NCI-H1694 (cell line): ENCODE measurements at regions not wholly inside any gene's neighbourhood (a gene's known extent, or its start where the extent isn't known, plus 50 kb on each side); places are given as distances from the start of the nearest gene placed in this dataset.

Experiments
- DNase-seq: peaks from one replicate; lab custom pipeline; 2025; lab: John Stamatoyannopoulos, UW

DNA sequence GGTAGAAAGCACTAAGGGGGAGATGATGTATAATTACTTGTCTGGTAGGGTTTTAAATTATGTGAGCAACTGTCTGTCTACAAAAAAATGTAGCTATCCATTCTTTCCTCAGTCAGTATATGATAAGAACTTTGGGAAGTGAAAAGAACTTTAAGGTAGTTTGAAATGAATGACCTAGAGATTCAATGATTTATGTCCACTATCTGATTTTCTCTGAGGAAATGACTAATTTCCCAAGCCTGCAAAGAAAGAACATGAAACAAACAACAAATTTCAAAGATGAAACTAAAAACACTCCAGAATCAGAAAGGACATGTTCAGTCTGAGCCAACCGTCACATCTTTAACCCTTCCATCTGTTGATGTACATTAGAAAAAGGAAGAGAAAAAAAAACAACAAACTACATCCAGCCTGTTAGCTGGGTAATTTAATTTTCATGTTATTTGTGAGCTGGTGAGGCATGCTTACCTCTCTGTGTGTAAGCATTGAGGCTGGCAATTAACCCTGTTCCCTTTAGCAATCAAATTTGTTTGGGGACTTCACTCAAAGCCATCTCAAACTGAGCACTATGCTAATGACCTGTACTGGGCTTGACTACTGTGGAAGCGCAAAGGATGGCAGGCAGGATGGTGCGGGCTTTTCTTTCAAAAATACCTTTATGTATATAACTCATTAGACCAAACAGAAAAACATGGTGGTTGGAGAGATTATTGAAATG, 220.1 kb downstream of the TUSC7 start:
- DNase-seq: no peak

DNA sequence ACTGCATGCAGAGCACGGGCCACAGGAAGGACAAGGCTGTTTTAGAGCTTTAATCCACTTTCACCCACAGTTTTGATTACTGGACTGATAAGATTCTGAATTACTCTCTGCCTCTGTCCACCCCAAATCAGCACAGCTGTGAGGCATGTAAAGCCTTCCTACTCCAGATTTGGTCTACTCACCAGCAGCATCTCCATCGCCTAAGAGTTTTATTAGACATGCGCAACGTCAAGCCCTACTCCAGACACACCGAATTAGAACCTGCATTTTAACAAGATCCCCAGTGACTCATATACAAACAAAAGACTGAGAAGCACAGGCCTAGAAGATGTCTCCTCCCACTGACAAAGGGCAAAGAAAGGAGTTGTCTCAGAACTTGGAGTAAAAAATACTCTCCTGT, 221.2 kb downstream of the TUSC7 start:
- DNase-seq: no peak

DNA sequence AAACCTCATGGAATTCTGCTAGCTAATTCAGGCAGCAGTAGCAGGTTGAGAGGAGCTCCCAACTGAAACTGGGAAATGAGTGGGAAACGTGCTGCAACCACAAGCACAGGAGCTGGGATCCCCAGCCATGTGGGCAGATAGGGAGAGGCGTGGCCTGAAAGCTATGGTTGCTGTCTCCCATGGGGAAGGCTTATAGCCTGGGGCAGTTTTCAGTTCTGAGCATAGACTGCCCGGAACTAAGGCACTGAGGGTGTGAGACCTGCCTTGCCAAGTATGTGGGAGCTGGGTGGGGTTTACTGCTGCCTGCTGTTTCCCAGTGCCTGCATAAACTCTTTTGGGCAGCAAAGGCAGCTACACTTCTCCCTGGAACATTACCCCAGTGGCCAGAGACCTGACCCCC, 229.5 kb downstream of the TUSC7 start:
- no peak for DNase-seq

DNA sequence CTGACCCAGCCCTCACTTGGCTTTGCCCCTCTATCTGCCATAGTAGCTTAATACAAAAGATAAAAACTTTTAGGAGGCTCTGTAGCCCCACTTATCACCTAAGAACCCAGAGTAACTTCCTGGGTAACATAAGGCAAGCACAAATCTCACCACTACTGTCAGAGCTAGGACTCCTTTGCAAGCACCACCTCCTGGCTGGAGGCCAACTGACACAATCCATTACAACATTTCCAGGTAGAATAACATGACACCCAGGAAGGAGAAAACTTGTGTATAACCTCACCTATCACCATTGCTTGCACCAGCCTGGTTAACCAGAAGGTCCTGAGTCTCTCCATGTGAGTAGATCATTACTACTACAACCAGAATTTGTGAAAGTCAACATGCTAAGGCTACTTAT, 230.0 kb downstream of the TUSC7 start:
- DNase-seq: no peak

DNA sequence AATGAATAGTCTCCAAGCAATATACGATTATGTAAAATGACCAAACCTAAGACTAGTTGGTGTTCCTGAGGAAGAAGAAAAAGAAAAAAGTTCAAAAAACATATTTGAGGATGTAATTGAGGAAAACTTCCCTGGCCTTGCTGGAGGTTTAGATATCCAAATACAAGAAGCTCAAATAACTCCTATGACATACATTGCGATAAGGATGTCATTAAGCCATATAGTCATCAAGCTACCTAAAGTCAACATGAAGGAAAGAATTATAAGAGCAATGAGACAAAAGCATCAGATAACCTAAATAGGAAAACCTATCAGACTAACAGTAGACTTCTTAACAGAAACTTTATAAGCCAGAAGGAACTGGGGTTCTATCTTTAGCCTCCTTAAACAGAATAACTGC, 231.1 kb downstream of the TUSC7 start:
- DNase-seq: no peak

DNA sequence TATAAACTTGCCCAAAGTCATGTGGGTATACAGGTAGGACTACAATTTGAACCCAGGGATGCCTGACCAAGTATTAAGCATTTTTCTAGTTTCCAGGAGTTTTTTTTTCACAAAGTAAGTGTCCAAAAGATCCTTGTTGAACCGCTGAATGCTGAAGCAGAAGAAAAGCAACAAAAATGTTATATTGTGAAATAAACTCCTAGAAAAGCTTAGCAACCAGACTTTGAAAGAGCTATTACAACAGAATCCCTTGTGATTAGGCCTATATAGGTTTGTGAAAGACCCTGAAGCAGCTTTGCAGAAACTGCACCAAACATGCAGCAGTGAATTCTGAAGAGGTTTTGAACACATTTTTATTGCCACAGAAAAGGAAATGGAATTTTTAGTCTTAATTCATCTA, 236.8 kb downstream of the TUSC7 start:
- no peak for DNase-seq

DNA sequence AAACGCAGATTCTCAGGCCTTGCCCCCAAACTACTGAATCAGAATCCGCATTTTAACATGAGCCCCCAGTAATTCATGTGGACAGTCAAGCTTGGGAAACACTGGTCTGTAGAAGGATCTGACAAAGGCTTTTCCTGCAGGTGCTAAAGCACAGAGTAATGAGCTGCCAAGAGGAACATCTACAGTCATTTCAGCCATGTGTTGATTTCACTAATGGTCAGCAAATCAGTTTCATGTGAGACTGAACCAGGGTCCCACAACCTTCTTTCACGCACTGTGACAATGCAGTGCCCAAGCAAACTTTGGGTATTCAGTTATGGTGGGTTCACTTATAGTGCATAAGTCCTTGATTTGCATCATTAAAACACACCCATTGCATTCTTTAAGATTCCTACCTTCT, 237.6 kb downstream of the TUSC7 start:
- no peak for DNase-seq

DNA sequence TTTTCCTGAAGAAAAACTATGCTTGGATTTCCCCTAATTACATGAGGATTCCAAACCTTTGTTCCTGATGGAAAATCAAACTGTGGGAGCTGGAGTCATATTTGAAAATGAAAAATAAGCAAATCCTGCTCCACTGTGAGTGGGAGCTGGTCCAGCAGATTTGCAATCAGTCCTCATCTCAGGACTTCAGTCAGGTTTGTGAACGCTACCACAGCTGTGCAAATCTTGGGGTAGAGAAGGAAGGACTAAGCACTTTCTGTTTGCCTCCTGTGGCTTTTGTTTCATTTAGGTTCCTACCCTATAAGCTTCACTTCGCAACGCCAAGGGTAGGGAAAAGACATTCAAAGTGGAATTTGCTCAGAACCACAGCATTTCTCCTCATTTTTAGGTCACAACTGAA, 238.2 kb downstream of the TUSC7 start:
- DNase-seq: no peak

DNA sequence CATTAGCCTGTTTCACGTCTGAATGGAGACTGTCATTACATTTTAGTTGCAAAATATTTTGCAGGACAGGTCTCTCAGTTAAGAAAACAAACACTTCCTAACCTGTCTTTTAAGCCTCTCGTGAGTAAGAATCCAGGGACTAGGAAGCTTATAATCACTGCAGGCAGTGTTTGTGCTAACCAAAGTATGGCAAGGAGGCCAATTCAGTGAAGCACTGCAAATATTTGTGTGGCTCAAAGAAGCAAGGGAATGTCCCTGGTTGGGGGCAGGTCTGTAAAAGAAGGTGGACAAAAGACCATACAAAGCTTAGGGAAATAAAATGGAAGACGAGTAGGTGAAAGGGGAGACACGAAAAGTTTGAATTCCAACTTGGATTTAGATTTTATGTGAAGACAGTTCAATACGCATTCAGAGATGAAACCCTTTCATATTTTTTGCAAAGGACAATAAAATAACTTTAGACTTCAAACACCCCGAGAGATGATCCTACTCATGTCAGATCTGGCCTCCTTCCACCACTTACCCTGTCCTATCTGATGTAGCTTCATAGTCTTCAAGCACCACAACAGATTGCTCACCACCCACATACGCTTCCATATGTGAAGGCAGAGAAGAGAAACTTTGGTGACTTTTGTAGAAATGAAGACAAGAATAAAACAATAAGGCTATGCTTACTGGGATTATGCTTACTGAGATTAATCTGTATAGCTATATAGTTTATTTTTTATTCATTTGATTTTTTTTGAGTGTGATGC, 240.9 kb downstream of the TUSC7 start:
- no peak for DNase-seq

DNA sequence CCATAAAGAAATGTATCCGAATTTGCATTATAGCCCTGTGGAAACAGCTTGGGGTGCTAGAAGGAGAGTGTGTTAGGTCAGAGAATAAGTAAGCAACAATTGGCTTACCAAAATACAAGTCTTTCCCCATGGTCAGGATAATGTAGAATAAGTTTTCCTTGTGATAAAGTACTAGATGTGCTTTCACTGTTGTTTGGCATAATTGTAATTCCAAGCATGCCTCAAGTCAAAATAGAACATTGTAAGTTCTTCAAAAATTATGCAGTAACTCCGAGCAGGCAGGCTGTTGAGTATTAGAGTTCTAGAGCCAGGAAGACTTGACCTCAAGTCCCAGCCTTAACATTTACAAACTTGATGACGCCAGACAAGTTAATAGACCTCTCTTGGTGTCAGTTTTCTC, 242.0 kb downstream of the TUSC7 start:
- no peak for DNase-seq

DNA sequence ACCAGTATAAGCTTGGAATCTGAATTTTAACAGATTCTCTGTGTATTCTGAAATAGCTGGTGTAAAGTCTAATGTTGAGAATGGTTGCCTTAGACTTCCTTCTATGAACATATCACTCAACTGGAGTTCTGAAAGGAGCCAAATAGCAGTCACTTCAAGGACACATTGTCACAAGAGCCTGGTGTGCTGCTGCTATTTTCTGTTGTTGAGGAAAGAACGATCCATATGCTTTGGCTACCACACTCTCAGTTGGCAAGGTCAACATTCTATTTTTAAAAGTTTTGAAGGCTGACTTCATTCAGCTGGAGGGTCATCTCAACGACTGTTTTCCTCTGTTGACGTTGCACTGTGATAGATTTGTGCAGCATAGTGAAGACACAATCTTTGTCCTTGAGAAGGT, 248.7 kb downstream of the TUSC7 start:
- no peak for DNase-seq

DNA sequence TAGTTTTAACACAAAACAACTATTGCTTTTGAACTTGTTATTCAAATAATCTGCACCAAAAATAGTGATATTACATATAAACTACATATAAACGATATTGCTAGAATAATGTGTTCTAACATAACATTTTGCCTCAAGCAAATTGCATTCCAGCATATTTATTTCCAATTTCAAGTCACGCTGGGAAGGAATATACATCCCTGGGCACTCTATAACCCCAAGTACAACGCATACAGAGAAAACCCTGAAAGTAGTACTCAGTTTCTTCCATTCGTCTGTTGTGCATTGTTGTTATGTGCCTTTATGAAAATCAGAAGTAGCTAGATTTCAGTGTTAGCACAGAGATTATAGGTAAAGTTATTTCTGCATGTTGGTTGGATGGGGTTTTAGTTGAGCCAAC, 251.5 kb downstream of the TUSC7 start:
- no peak for DNase-seq

DNA sequence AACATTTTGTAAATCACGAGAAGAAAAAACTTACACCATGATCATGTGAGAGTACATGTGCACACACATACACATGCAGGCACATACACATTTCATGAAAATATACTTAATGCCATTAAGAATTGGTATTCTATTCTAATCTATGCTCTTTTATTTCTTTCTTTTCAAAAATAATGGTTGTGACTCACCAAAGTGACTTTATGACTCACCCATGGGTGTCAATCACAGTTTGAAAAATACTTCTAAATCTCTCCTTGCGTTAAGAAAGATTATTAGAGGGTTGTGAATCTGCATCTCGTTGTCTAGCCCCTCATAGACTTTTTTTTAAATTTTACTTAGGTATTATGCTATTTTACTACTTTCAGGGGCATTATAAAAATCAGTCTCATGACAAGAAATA, 254.2 kb downstream of the TUSC7 start:
- DNase-seq: no peak

DNA sequence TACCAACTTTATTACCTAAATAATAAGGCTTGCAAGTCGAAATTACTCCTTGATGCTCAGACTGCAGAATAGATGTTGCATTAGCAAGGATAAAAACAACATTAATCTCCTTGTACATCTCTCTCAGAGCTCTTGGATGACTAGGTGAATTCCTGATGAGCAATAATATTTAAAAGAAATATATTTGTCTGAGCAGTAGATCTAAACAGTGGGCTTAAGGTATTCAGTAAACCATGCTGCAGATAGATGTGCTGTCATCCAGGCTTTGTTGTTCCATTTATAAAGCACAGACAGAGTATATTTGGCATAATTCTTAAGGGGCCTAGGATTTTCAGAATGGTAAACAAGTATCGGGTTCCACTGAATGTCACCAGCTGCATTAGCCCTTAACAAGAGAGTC, 257.1 kb downstream of the TUSC7 start:
- no peak for DNase-seq

DNA sequence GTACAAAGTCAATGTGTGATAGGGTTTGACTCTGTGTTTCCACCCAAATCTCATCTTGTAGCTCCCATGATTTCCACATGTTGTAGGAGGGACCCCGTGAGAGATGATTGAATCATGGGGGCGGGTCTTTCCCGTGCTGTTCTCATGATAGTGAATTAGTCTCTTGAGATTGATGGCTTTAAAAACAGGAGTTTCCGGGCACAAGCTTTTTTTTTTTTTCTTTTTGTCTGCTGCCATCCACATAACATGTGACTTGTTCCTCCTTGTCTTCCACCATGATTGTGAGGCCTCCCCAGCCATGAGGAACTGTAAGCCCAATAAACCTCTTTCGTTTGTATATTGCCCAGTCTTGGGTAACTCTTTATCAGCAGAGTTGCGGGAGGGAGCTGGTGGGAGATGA, 259.6 kb downstream of the TUSC7 start:
- no peak for DNase-seq

DNA sequence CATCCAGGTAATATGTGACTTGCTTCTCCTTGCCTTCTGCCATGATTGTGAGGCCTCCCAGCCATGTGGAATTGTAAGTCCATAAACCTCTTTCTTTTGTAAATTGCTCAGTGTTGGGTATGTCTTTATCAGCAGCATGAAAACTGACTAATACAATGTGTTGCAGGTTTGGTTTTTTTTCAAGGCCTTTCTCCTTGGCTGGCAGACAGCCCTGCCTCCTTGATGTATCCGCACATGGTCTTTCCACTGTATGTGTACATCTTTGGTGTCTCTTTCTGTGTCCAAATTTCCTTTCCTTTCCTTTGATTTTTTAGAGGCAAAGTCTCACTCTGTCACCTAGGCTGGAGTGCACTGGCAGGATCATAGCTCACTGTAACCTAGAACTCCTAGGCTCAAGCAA, 260.1 kb downstream of the TUSC7 start:
- no peak for DNase-seq

DNA sequence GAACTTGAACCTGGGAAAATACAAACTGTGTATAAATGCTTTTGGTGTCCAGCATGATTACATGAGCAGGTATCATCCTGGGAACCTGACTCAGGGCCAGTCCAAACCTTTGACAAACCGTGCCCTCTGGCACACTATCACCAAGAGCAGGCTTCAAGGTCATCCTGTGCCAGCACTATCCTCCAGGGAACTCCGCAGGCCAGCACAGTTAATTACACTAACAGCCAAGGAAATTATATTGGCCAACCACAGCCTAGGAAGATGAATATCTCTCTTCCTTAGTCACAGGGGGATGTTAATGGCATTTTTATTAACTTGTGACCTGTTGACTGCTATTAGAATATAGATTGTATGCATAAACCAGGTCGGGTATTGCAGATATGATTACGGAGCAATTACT, 262.0 kb downstream of the TUSC7 start:
- DNase-seq: no peak

DNA sequence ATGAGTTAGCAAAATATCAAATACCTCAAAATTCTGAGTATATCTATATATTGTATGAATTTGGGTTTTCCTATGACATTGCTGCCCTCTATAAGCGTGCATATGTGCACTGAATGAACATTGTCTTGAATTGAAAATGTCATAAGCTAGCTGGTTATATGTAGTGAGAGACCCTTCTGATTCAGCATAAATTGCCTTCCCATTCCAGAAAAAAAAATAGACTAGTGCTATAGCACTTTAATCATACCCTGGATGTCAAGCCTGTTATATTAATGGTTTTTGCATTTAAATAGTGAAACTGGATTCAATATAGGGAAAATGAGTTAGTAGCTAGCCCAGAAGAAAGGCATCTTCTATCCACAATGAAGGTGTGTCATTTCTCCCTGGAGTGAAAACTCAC, 265.1 kb downstream of the TUSC7 start:
- no peak for DNase-seq

DNA sequence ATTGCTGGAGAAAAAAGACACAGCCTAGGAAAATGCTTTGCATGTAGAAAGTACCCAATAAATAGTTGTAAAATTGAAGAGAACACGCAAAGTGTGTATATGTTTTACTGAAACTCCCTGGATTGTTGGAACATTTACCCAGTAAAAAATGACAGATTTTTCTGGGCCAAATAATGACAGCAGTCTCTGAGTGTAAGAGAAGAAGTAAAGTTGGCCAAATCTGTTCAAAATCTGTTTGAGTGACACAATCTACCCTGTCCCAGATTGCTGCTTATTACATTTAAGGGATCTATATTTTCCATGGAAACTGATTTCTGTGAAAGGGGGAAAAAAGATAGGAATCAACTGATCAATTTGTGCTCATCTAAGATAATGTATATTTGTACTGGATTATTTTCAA, 267.9 kb downstream of the TUSC7 start:
- no peak for DNase-seq

DNA sequence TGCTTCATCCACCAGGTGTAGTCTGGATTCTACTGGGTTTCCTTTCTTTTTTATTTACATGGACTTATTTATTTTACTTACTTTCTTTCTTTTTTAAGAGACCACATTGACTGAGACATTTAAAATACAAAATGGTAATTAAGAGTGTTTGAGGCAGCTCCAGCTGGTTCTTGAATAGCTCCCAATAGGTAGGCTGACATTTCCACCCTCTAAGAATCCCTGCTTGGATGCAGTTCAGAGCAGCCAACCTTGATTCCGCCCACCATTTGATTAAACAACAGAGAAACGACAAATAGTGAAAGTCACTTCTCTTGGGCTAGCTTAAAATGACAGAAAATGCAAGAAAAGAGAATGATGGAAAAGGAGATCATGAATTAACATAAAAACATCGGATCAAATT, 270.5 kb downstream of the TUSC7 start:
- no peak for DNase-seq

DNA sequence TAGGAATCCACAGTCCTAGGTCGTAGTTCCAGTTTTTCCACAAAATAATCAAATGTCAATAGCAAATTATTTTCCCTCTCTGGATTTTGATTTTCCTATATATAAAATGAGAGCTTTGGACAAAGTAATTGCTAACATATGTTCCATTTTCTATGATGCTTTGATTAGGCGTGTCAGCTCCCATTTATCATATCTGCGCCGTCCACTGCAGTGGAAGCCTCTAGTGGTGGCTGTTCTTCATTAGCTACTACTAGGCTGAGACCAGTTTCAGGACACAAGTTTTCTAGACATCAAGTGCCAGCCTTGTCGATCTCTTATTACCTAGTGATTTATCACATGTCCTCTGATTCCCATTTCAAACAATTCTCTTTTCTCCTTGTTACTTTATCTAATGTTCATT, 271.5 kb downstream of the TUSC7 start:
- no peak for DNase-seq

DNA sequence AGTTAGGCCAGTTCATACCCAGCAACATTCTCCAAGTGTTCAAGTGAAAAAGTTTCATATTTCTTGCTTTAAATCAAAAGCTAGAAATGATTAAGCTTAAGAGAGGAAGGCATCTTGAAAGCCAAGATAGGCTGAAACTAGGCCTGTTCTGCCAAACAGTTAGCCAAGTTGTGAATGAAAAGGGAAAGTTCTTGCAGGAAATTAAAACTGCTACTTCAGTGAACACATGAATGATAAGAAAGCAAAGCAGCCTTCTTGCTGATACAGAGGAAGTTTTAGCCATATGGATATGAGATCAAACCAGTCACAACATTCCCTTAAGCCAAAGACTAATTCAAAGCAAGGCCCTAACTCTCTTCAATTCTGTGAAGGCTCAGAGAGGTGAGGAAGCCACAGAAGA, 274.7 kb downstream of the TUSC7 start:
- DNase-seq: no peak

DNA sequence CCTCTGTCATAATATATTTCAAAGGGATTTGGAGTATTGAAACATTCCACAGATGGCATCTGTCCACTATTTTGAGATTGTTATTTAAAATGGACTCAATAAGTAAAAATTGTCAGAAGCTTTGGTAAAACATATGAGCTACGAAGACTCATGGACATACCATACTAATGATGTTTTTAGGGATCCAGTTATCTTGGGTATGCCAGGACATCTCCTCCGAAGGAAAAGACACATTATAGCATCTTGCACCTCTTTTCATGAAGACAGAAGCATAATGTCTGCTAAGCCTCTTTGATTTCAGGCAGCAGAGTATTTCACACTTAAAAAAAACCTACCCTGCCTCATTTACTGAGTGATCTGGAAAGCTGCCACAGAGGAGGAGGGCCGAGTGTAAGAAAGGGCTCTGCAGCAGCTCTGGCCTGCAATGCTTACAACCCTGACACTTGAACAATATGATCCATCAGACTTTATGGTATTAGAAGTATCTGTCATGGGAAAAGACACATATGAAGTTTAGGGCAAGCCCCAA, 284.8 kb downstream of the TUSC7 start:
- no peak for DNase-seq

DNA sequence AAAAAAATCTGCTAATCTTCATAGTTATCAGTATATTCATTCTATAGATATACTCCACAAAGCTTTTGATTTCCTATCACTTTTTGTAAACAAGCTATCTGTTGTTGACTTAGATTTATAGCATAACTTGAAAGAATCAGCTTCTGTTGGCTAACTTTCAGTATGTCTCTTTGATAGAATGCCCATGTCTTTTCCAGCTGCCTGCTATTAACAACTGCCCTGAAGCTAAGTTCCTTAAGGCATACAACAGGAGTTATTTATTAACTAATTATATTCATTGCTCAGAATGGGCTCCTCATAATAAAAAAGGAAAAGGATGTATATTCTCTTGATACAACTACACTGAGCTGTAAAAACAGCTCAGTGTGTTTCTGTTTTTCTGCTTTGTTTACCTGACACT, 293.9 kb downstream of the TUSC7 start:
- DNase-seq: no peak
